ENCODE measurements at regions not wholly inside any gene's neighbourhood (a gene's known extent, or its start where the extent isn't known, plus 50 kb on each side); places are given as distances from the start of the nearest gene placed in this dataset.

- Histone ChIP-seq H4K8ac (ENCODE audit: low read depth in 2 of 2, low read length in 2 of 2) (no peak overlapping the region), H3K14ac (replicated peaks; ENCODE audit: low read depth, low read length) (no peak overlapping the region), H3K18ac (ENCODE audit: low read depth, low read length) (no peak overlapping the region), H3K4me1 (ENCODE audit: control insufficient read depth, insufficient read depth, low read length) (no peaks in the 10 kb centered on the region), H3K4ac (ENCODE audit: low read depth, low read length) (no peak overlapping the region), H3K27me3 (ENCODE audit: control insufficient read depth, insufficient read depth, low read length) (no peaks in the 10 kb centered on the region), H2BK5ac (ENCODE audit: low read depth, low read length, poor library complexity, severe bottlenecking) (no peak overlapping the region), H2BK20ac (ENCODE audit: low read depth, low read length) (no peak overlapping the region), H3K36me3 (ENCODE audit: control insufficient read depth, insufficient read depth, low read length) (no peaks in the 10 kb centered on the region), H3K23ac (ENCODE audit: low read depth, low read length) (no peak overlapping the region), H2AK5ac (ENCODE audit: low read depth, low read length) (no peak overlapping the region), H2BK120ac (ENCODE audit: low read depth, low read length) (no peak overlapping the region), H3K9ac (ENCODE audit: low read depth, low read length) (no peak overlapping the region), H3K56ac (ENCODE audit: extremely low read depth, insufficient read depth, low read length) (no peak overlapping the region), H3K4me3 (ENCODE audit: insufficient read depth, low read depth, low read length) (no peak overlapping the region), H2AFZ (replicated peaks; ENCODE audit: low read length, poor library complexity) (no peak overlapping the region), H3K27ac (ENCODE audit: insufficient read depth, low read length) (no peak overlapping the region), H3K9me3 (ENCODE audit: control insufficient read depth, insufficient read depth, low read length) (peaks cover 6% of the 10 kb centered on the region), H3K4me2 (ENCODE audit: low read depth, low read length) (no peak overlapping the region), H4K20me1 (ENCODE audit: insufficient read depth, low read length) (no peaks in the 10 kb centered on the region), H4K91ac (ENCODE audit: insufficient read depth, low read depth, low read length) (no peak overlapping the region), H3K9me1 (ENCODE audit: insufficient read depth, low read length) (no peaks in the 10 kb centered on the region), H2AK9ac (replicated peaks; ENCODE audit: low read depth, low read length, poor library complexity) (no peak overlapping the region), H3K79me1 (ENCODE audit: low read depth in 1 of 2, low read length in 2 of 2) (no peaks in the 10 kb centered on the region), H2BK15ac (ENCODE audit: low read depth, low read length) (no peak overlapping the region), H4K5ac (ENCODE audit: low read depth, low read length) (no peak overlapping the region)
- POLR2A ChIA-PET (ENCODE audit: unreplicated experiment) = no interaction called here
- no TSS peak for BruUV-seq (replicated peaks)
- dilution Hi-C loops (cut with HindIII; ENCODE audit: low sequenced_read_pairs, unreplicated experiment) = no loop called here
- ATAC-seq (ENCODE audit: low read depth) (no peak), DNase-seq (no peak)
- TF ChIP-seq MXI1 (IDR thresholded peaks at IDR 0.05; ENCODE audit: borderline replicate concordance, low read depth, low read length) = no peak
- no peak for TF ChIP-seq POLR2A (IDR thresholded peaks at IDR 0.05; ENCODE audit: low read depth, low read length)
- TF ChIP-seq MAFK (IDR thresholded peaks at IDR 0.05; ENCODE audit: low read depth, low read length) = no peak
- TF ChIP-seq RCOR1 (IDR thresholded peaks at IDR 0.05; ENCODE audit: insufficient replicate concordance, low read length) = no peak
- no peak for TF ChIP-seq USF2 (IDR thresholded peaks at IDR 0.05; ENCODE audit: low read depth, low read length)
- TF ChIP-seq BHLHE40 (IDR thresholded peaks at IDR 0.05; ENCODE audit: low read depth, low read length) = no peak
- no peak for TF ChIP-seq ELK1 (IDR thresholded peaks at IDR 0.05; ENCODE audit: borderline replicate concordance, low read depth, low read length)
- no peak for TF ChIP-seq CHD1 (IDR thresholded peaks at IDR 0.05; ENCODE audit: low read depth, low read length)
- TF ChIP-seq SMC3 (IDR thresholded peaks at IDR 0.05; ENCODE audit: low read depth, low read length) = no peak
- no peak for TF ChIP-seq CEBPB (IDR thresholded peaks at IDR 0.05; ENCODE audit: low read depth, low read length)
- no peak for TF ChIP-seq FOS (IDR thresholded peaks at IDR 0.05; ENCODE audit: low read depth, low read length)
- no peak for TF ChIP-seq CTCF (conservative IDR thresholded peaks at IDR 0.05; ENCODE audit: low read depth, low read length)
- no peak for TF ChIP-seq NFE2L2 (IDR thresholded peaks at IDR 0.05; ENCODE audit: low read depth, low read length)
- no peak for TF ChIP-seq RAD21 (IDR thresholded peaks at IDR 0.05; ENCODE audit: low read length)
- CTCF ChIA-PET = interaction anchor here (0.6 kb wide), 1 partner anchor 659 kb away, joined by 3 read pairs; no protein-coding TSS in a partner anchor
- intact Hi-C loops (cut with micrococcal nuclease) = no loop called here
- in situ Hi-C loops (cut with MboI; ENCODE audit: low sequenced_read_pairs) = no loop called here
Observed at GRCh38 chr18:72636611-72637010, 92.5 kb upstream of the CBLN2 start.
